ENCODE measurements at regions not wholly inside any gene's neighbourhood (a gene's known extent, or its start where the extent isn't known, plus 50 kb on each side); places are given as distances from the start of the nearest gene placed in this dataset.

GRCh38 chr1:58262702-58263101 lies 283.8 kb downstream of the OMA1 start:
- no peak for FAIRE-seq

DNA sequence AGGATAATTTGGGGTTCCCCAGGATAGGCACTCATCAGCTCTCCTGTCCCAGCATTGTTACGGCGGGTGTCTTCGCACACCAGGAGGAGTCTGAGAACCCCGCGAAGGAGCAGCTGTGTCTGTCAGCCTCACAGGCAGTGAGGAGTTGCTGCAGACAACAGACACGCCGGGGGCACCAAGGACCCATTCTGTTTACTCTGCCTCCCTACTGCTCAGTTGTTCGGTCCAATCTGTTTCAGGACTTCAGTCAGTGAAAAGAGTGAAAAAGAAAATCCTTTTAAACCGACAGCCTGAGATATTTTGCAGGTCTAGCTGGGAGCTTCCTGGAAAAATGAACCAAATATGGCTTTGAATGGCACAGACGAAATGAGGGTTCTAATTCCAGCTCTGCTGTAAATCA lies 288.4 kb downstream of the OMA1 start:
- FAIRE-seq (no peak), DNase-seq (ENCODE audit: insufficient read length, low spot score) (no peak)
- no peak for TF ChIP-seq CTCF (IDR thresholded peaks at IDR 0.05; ENCODE audit: insufficient read depth, missing control alignments)

More at GRCh38 chr1:58262702-58263101, 283.8 kb downstream of the OMA1 start:
- no peak for TF ChIP-seq CTCF (IDR thresholded peaks at IDR 0.05; ENCODE audit: insufficient read depth, missing control alignments)
- no peak for DNase-seq (ENCODE audit: insufficient read length, low spot score)

- TF ChIP-seq CTCF (IDR thresholded peaks at IDR 0.05; ENCODE audit: insufficient read depth, missing control alignments): no peak
- DNase-seq (ENCODE audit: insufficient read length, low spot score) (no peak), FAIRE-seq (no peak)
Measured at GRCh38 chr1:58257003-58257402, 289.5 kb downstream of the OMA1 start.

GRCh38 chr1:58256546-58256945 lies 290.0 kb downstream of the OMA1 start:
- FAIRE-seq (no peak), DNase-seq (ENCODE audit: insufficient read length, low spot score) (no peak)
- TF ChIP-seq CTCF (IDR thresholded peaks at IDR 0.05; ENCODE audit: insufficient read depth, missing control alignments): no peak

- FAIRE-seq: no peak
- DNase-seq (ENCODE audit: insufficient read length, low spot score): no peak
- TF ChIP-seq CTCF (IDR thresholded peaks at IDR 0.05; ENCODE audit: insufficient read depth, missing control alignments): no peak
Measured at GRCh38 chr1:58256041-58256440, 290.5 kb downstream of the OMA1 start.

DNA sequence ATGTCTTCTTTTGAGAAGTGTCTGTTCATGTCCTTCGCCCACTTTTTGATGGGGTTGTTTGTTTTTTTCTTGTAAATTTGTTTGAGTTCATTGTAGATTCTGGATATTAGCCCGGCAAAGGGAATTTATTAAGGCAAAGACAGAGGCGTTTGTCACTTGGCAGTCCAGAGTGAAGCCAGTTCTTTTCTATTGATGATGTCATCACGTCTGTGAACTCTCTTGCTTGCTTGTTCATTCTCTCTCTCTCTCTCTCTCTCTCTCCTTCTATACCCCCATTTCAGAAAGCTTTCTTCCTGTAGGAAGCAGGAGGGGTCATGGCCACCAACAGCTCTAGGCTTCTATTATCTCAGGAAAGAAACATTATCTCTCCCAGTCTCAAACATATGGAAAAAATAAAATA lies 291.3 kb downstream of the OMA1 start:
- no peak for DNase-seq (ENCODE audit: insufficient read length, low spot score)
- no peak for FAIRE-seq
- no peak for TF ChIP-seq CTCF (IDR thresholded peaks at IDR 0.05; ENCODE audit: insufficient read depth, missing control alignments)

GRCh38 chr1:58251430-58252073 lies 295.0 kb downstream of the OMA1 start:
- DNase-seq (ENCODE audit: insufficient read length, low spot score) (no peak), FAIRE-seq (no peak)
- peak; percentile 33 for TF ChIP-seq CTCF (IDR thresholded peaks at IDR 0.05; ENCODE audit: insufficient read depth, missing control alignments)

Data from D721Med (cell line).